Femur (tissue), 1 donor: ENCODE measurements at regions not wholly inside any gene's neighbourhood (a gene's known extent, or its start where the extent isn't known, plus 50 kb on each side); places are given as distances from the start of the nearest gene placed in this dataset.
"Not testable (repeated sequence)": the region's sequence is repeated elsewhere in the genome, so short reads cannot be mapped to it uniquely, and the experiment has no call there.

ENCODE experiments used
- DNase-seq: peaks from one replicate; pipeline ENCODE4 v3.0.0-alpha.2; 2017

DNA sequence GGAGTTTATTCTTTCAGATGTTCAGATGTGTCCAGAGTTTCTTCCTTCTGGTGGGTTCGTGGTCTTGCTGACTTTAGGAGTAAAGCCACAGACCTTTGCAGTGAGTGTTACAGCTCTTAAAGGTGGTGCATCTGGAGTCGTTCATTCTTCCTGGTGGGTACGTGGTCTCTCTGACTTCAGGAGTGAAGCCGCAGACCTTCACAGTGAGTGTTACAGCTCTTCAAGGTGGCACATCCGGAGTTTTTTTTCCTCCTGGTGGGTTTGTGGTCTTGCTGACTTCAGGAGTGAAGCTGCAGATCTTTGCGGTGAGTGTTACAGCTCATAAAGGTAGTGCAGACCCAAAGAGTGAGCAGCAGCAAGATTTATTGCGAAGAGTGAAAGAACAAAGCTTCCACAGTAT, 1263.2 kb downstream of the REEP3 start:
- not testable (repeated sequence) for DNase-seq

DNA sequence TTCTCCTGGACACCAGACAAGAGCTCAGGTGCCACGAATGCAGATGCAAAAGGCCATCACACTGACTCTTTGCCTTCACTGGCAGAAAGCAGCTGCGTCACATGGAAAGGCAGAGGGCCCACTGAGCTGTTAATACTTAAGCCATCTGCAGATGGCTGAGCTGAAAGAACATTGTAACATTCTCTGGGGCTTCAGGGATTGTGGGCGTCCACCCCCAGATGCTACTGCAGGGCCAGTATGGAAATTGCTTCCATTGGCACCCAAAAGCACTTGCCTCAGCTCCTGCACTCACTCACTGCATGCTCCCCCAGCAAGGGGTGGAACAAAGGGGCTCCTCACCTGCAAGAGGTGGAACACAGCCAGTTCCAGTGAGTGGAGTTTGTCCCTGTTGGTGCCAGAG, 1264.6 kb downstream of the REEP3 start:
- DNase-seq, result no peak

DNA sequence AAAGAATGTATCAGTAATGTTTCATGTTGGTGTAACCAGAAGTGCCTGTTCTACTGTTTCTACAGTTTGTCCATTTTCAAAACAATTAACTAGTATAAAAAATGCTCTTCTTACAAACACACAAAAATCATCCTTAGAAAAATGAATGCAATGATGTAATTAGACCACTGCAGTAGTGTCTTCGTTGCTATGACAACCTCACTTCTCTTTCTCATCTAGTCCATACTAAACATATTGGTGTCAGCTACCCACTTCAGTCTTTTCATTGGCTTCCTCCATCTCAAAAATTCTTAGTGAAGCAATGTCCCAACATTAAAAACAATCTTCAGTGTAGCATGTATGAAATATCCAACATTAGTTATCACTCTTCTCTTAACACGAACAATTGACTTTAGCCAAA, 1265.8 kb downstream of the REEP3 start:
- no peak for DNase-seq

DNA sequence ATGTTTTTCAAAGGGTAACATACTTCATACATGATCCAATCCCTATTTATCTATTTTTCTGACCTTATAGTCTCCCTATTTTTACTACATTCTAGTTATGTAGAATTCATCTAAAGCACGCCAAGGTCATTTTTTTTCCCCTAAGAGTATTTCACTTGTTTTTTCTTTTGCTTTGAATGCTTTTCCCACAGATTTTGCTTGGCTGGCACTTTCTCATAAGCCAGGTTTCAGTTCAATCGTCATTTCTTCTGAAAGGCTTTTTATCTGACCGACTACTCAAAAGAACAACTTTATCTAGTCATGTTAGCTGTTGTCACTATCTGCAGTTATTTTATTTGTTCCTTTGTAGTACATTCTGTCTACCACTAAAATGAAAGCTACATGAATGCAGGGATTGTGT, 1274.6 kb downstream of the REEP3 start:
- DNase-seq, result no peak

GRCh38 chr10:64798297-64798696, 1277.1 kb downstream of the REEP3 start:
- DNase-seq, result no peak

DNA sequence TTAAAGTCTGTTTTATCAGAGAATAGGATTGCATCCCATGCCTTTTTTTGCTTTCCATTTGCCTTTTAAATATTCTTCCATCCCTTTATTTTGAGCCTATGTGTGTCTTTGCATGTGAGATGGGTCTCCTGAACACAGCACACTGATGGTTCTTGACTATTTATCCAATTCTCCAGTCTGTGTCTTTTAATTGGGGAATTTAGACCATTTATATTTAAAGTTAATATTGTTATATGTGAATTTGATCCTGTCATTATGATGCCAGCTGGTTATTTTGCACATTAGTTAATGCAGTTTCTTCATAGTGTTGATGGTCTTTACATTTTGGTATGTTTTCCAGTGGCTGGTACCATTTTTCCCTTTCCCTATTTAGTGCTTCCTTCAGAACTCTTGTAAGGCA, 1287.0 kb downstream of the REEP3 start:
- not testable (repeated sequence) for DNase-seq

GRCh38 chr10:64810046-64810445, 1288.8 kb downstream of the REEP3 start:
- DNase-seq, result not testable (repeated sequence)

- no peak for DNase-seq
Measured at GRCh38 chr10:64813391-64813790, 1292.2 kb downstream of the REEP3 start.

DNA sequence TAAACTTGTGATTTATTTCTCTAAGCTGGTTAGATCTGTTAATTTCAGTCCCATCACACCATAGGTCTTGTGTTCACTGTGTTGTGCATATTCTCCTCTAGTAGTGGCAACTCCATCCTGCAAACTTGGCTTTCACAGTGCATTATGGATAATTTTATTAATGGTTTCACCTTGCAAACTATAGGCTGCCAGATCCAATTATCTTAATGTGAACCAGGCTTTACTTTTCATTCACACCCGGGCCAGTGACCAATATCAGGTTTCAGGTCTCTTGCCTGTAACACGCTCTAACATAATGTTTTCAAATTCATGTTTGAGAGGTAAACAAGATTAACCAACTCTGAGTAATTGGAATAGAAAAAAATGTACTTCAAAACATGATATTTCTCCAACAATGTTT, 1293.0 kb downstream of the REEP3 start:
- DNase-seq, result no peak

- no peak for DNase-seq
Measured at GRCh38 chr10:64829888-64830412, 1308.7 kb downstream of the REEP3 start.

DNA sequence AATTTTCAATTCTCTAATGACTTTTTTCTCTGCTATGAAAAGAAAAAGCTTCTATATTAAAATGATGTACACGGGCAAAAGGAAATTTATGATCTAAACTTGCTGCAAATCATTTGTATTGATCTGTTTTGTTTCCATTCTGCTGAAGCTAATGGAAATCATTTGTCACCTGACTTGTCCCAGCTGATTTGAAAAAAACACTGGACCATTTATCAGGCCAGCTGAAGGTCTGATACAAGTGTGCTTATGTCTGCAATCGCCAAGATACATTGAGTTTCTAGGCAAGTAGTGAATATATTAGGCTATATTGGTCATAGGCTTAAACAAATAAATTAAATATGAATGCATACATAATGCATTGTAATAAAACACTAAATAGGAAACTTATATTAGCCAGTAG, 1309.7 kb downstream of the REEP3 start:
- DNase-seq, result no peak

GRCh38 chr10:64840341-64840740, 1319.1 kb downstream of the REEP3 start:
- no peak for DNase-seq

GRCh38 chr10:64846700-64847099, 1325.5 kb downstream of the REEP3 start:
- no peak for DNase-seq

- no peak for DNase-seq
Measured at GRCh38 chr10:64855941-64856340, 1334.7 kb downstream of the REEP3 start.

DNA sequence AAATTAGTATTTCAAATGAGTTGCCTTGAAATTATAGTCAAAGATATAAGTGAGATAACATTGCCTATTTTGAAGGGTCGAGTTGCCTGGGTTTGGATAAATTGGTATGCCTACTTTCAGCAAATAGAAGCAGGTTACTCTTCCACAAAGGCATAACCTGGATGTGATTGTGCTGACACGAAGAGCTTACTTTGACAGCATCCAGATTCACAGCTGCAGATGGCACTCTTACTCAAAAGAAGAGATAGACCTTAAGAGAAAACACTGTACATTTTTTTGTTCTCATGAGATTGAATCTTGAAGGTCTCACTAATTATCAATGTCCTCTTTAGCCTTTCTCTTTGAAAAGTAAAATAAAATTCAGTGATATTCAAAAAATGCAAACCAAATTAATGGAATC, 1338.7 kb downstream of the REEP3 start:
- no peak for DNase-seq

DNA sequence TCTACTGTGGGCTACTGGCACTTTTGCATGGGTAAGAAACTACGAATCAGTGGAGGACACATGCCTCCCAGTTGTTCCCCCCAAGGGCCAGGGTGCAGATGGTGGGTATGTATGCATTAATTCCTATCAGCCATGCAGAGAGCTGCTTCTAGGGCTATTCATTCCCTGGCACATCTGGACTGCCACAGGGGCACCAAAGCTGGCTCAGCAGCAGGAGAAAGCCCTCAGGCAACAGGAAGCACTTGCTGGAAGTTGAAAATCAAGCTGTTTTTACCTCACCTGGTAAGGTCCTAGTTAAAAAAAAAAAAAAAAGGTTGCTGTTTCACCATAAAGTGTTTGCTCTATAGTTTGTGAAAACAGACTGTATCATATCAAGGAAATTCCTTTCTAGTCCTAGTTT, 1342.6 kb downstream of the REEP3 start:
- no peak for DNase-seq

- DNase-seq, result no peak
Measured at GRCh38 chr10:64867501-64867962, 1346.3 kb downstream of the REEP3 start.

DNA sequence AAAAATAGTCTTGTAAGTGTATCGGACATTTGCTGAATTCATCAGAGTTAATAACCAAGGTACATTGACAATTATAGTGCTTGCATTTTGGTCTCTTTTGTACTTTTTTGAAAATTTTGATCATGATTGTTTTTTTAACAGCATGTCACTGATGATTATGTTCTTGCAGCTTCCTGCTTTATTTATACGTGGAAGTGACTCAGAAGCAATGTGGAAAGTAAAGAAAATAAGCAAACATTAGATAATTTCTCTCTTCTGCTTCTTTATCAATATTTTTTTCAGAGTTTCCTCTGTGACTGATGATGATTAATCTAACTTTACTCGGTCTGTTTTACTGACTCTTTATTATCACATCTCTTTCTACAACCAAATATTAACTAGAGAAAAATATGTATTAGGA, 1351.9 kb downstream of the REEP3 start:
- DNase-seq, result no peak

DNA sequence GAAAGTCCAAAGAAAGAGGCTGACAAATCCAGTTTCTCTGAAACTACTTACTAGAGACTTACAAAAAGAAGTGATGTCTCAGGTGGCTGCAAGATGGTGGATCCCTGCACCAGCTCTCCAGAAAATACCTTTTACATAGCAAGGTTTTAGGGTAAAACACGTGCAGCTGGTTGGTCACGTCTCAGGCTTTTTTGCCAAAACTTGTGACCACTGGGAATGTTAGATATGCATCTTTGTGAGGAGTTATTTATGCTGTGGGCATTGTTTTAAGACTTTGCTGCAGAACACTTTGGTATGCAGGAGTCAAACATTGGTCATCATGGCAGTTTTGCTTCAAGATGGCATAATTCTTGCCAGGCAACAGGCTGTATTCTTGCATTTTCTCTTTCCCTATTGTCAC, 1352.8 kb downstream of the REEP3 start:
- DNase-seq, result no peak

- DNase-seq, result no peak
Measured at GRCh38 chr10:64880546-64880945, 1359.3 kb downstream of the REEP3 start.

- no peak for DNase-seq
Measured at GRCh38 chr10:64881257-64881656, 1360.1 kb downstream of the REEP3 start.

DNA sequence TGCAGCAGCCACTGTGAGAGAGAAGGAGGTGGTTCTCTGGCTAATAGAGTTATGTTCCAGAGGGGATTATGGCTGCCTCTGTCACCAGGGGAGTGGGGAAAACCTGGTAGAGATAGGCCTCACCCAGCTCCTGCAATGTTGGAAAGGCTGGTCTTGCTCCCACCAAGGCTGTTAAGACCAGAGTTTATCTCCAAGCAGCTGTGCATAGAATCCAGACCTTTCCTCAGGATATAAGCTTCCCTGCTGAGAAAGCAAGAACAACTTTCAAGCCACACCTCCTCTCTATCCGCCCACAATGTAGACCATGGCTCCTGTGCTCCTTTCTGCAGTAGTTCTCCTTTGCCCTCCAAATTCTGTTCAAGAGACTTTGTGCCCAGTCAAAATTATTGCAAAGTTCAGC, 1375.4 kb downstream of the REEP3 start:
- no peak for DNase-seq

GRCh38 chr10:64906311-64906710, 1385.1 kb downstream of the REEP3 start:
- DNase-seq, result not testable (repeated sequence)

DNA sequence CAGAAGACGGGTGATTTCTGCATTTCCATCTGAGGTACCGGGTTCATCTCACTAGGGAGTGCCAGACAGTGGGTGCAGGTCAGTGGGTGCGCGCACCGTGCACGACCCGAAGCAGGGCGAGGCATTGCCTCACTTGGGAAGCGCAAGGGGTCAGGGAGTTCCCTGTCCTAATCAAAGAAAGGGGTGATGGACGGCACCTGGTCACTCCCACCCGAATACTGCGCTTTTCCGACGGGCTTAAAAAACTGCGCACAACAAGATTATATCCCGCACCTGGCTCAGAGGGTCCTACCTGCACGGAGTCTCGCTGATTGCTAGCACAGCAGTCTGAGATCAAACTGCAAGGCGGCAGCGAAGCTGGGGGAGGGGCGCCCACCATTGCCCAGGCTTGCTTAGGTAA, 1403.1 kb downstream of the REEP3 start:
- DNase-seq, result not testable (repeated sequence)

DNA sequence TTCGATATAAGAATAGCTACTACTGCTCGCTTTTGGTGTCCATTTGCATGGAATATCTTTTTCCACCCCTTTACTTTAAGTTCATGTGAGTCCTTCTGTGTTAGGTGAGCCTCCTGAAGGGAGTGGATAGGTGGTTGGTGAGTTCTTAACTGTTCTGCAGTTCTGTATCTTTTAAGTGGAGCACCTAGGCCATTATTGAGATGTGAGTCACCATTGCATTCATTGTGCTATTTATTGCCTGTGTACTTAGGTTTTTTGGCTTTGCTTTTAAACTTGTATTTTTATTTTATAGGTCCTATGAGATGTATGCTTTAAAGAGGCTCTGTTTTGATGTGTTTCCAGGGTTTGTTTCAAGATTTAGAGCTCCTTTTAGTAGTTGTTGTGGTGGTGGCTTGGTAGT, 1430.8 kb downstream of the REEP3 start:
- DNase-seq, result no peak

DNA sequence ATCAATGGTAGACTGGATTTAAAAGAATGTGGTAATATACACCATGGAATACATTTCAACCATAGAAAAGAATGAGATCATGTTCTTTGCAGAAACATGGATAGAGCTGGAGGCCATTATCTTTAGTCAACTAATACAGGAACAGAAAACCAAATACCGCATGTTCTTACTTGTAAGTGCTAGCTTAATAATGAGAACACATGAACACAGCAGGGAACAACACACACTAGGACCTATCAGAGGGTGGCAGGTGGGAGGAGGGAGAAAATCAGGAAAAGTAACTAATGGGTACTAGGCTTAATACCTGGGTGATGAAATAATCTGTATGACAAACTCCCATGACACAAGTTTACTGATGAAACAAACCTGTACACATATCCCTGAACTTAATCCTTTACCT, 1435.2 kb downstream of the REEP3 start:
- DNase-seq, result no peak
